HFFc6 (cell line): ENCODE measurements at regions not wholly inside any gene's neighbourhood (a gene's known extent, or its start where the extent isn't known, plus 50 kb on each side); places are given as distances from the start of the nearest gene placed in this dataset.
"Not testable (repeated sequence)": the region's sequence is repeated elsewhere in the genome, so short reads cannot be mapped to it uniquely, and the experiment has no call there.

ENCODE experiments used
- DNase-seq: peaks from one replicate; pipeline ENCODE4 v3.0.0-alpha.2; 2018
- H3K27ac Mint-ChIP-seq: 2 replicates; pipeline ENCODE4 v1.8.0; 2020; ENCODE audit warnings: mild to moderate bottlenecking, mixed read lengths
- H3K27me3 Mint-ChIP-seq: 2 replicates; pipeline ENCODE4 v1.8.0; 2021; ENCODE audit warnings: mild to moderate bottlenecking, moderate library complexity, mixed read lengths; ENCODE audit not compliant: insufficient read depth
- H3K36me3 Mint-ChIP-seq: 2 replicates; pipeline ENCODE4 v1.8.0; 2021; ENCODE audit warnings: low read depth, mixed read lengths
- H3K4me1 Mint-ChIP-seq: 2 replicates; pipeline ENCODE4 v1.8.0; 2020; ENCODE audit warnings: low read depth, mixed read lengths
- H3K4me3 Mint-ChIP-seq: 2 replicates; pipeline ENCODE4 v1.8.0; 2020; ENCODE audit warnings: mild to moderate bottlenecking, moderate library complexity, mixed read lengths
- H3K9me3 Mint-ChIP-seq: 2 replicates; pipeline ENCODE4 v1.8.0; 2020; ENCODE audit warnings: mild to moderate bottlenecking, mixed read lengths
- CTCF ChIP-seq: fragments of 200-600 bp; sonication (generic); IDR thresholded peaks from 2 replicates; pipeline ENCODE4 v1.5.0; 2021; ENCODE audit warnings: antibody characterized with exemption, mild to moderate bottlenecking

GRCh38 chr15:55094136-55094535 is 102.6 kb downstream of the RSL24D1 start:
- H3K9me3 Mint-ChIP-seq: peaks cover 18% of the 10 kb centered on the region
- H3K27me3 Mint-ChIP-seq: no peaks in the 10 kb centered on the region
- H3K27ac Mint-ChIP-seq: no peak overlapping the region
- DNase-seq: no peak
- peaks cover 4% of the 10 kb centered on the region; the same call in 1 of the 2 replicates for H3K36me3 Mint-ChIP-seq
- TF ChIP-seq CTCF: no peak
- no peaks in the 10 kb centered on the region for H3K4me1 Mint-ChIP-seq
- H3K4me3 Mint-ChIP-seq: no peak overlapping the region

- H3K4me3 Mint-ChIP-seq: no peak overlapping the region
- H3K4me1 Mint-ChIP-seq: no peaks in the 10 kb centered on the region
- no peak overlapping the region for H3K27ac Mint-ChIP-seq
- DNase-seq: no peak
- H3K9me3 Mint-ChIP-seq: peaks cover 36% of the 10 kb centered on the region
- no peaks in the 10 kb centered on the region for H3K27me3 Mint-ChIP-seq
- TF ChIP-seq CTCF: no peak
- H3K36me3 Mint-ChIP-seq: peaks cover 8% of the 10 kb centered on the region
Measured at GRCh38 chr15:55088207-55088606, 108.5 kb downstream of the RSL24D1 start.

- Mint-ChIP-seq H3K4me3 (no peak overlapping the region), H3K9me3 (peaks cover 28% of the 10 kb centered on the region), H3K4me1 (no peaks in the 10 kb centered on the region), H3K27ac (no peak overlapping the region), H3K36me3 (peaks cover 4% of the 10 kb centered on the region; the same call in 1 of the 2 replicates), H3K27me3 (no peaks in the 10 kb centered on the region; the same call in 1 of the 2 replicates)
- no peak for DNase-seq
- no peak for TF ChIP-seq CTCF
Measured at GRCh38 chr15:55084673-55085072, 112.1 kb downstream of the RSL24D1 start.

GRCh38 chr15:55084216-55084615 is 112.5 kb downstream of the RSL24D1 start:
- Mint-ChIP-seq H3K27me3 (no peaks in the 10 kb centered on the region; the same call in 1 of the 2 replicates), H3K9me3 (peaks cover 30% of the 10 kb centered on the region), H3K4me3 (no peak overlapping the region), H3K36me3 (peaks cover 4% of the 10 kb centered on the region; the same call in 1 of the 2 replicates), H3K4me1 (no peaks in the 10 kb centered on the region), H3K27ac (no peak overlapping the region)
- TF ChIP-seq CTCF: no peak
- no peak for DNase-seq

GRCh38 chr15:55077052-55077451 is 119.7 kb downstream of the RSL24D1 start:
- not testable (repeated sequence) for H3K27me3 Mint-ChIP-seq, H3K36me3 Mint-ChIP-seq, H3K27ac Mint-ChIP-seq, H3K4me1 Mint-ChIP-seq, DNase-seq, H3K4me3 Mint-ChIP-seq
- peaks cover 33% of the 10 kb centered on the region for H3K9me3 Mint-ChIP-seq

GRCh38 chr15:55074431-55074830 is 122.3 kb downstream of the RSL24D1 start:
- no peaks in the 10 kb centered on the region for H3K36me3 Mint-ChIP-seq
- peaks cover 32% of the 10 kb centered on the region for H3K9me3 Mint-ChIP-seq
- no peak for DNase-seq
- no peak overlapping the region for H3K27ac Mint-ChIP-seq
- no peaks in the 10 kb centered on the region for H3K4me1 Mint-ChIP-seq
- H3K27me3 Mint-ChIP-seq: no peaks in the 10 kb centered on the region
- TF ChIP-seq CTCF: no peak
- no peak overlapping the region for H3K4me3 Mint-ChIP-seq

- Mint-ChIP-seq H3K9me3 (peaks cover 21% of the 10 kb centered on the region), H3K36me3 (peaks cover 11% of the 10 kb centered on the region)
- H3K4me1 Mint-ChIP-seq, H3K27me3 Mint-ChIP-seq, H3K27ac Mint-ChIP-seq, DNase-seq, H3K4me3 Mint-ChIP-seq: not testable (repeated sequence)
Measured at GRCh38 chr15:55063970-55064369, 132.8 kb downstream of the RSL24D1 start.
